ENCODE measurements at regions not wholly inside any gene's neighbourhood (a gene's known extent, or its start where the extent isn't known, plus 50 kb on each side); places are given as distances from the start of the nearest gene placed in this dataset.
A peak's percentile ranks its signal among the peaks of the same experiment; 100 is the strongest.

GRCh38 chr6:95071464-95071863 lies 505.9 kb upstream of the MANEA start:
- DNase-seq: no peak

GRCh38 chr6:95078457-95078856 lies 498.9 kb upstream of the MANEA start:
- no peak for DNase-seq

- DNase-seq: no peak
These were observed 496.1 kb upstream of the MANEA start for GRCh38 chr6:95081231-95081630.

DNA sequence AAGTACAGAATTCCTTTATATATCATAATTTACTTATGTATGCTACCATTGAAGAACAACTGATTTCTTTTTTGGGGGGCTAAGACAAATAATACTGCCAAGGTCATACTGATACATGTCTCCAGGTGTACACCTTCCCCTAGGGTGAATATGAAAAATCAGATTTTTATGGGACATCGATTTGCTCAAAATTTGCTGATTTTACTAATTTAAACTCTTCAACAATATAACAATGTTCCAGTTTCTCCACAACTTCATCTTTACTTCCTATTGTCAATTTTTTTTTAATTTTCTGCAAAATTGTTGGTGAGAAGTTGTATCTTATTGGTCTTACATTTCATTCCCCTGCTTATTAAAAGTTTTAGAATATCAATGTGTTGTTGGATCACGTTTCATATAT lies 495.4 kb upstream of the MANEA start:
- DNase-seq: no peak

DNA sequence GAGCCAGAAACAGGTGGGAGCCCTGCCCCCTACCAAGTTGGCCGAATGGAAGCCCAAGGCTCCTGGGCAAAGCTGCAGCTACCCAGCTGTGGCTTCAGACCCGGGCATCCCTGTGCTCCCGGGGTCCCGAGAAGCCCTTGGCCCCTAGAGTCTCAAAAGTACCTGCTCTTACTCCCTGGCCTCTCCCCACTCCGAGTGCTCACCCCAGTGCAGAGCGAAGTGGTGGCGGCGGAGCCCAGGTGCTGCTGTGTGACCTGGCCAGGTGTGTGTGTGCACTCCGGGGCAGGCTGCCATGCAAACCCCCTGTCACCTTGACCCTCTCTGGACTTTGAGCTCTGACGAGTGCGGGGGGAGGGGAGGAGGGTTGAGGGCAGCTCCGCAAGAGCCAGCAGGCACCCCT lies 493.8 kb upstream of the MANEA start:
- no peak for DNase-seq

DNA sequence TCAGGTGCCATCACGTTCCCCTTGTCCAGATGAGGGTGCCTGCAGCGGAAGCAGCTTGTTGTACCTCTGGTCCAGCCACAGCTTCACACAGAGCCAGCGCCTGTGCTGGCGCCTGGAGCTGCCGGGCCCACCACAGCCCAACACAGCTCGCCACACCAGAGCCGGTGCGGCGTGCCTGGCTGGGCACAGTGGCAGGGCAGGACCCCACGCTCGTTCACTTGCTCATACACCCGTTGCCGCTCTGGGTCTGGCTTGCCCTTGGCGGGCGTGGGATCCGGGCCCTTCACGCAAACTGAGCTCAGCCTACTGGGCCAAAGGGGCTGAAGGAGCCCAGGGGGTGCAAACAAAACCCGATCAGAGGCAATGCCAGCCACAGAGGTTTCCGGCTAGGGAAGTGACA lies 492.5 kb upstream of the MANEA start:
- no peak for DNase-seq

DNA sequence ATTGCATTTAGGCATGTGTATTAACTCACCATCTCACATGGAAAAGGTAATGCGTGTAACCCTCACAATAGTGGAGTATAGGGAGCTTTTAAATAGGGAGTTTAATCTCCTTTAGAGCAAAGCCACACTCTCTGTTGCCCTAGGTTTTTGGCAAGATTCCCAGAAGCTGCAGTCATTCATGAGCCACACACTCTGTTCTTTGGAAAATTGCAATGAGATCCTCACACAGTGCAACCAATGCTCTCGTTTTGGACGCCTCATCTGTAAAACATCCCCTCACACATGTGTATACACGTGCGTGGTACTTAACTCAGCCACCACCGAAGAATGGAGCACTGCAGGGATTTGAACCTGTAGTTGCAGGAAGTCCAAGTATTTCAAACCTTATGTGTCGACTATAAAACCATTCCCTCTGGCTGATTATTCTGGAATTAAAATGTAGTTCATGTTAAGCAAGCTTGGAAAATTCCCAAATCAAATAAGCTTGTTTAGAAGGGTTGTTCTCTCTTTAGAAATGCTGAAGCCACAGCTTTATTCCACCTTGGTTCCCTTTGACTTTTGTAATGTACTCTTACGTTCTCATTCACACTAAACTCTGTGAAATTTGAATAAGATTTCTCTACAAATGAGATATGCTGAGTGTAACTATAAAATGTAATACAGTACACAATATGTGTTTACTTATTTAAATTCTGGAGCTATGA lies 489.8 kb upstream of the MANEA start:
- peak; percentile 83 for DNase-seq

DNA sequence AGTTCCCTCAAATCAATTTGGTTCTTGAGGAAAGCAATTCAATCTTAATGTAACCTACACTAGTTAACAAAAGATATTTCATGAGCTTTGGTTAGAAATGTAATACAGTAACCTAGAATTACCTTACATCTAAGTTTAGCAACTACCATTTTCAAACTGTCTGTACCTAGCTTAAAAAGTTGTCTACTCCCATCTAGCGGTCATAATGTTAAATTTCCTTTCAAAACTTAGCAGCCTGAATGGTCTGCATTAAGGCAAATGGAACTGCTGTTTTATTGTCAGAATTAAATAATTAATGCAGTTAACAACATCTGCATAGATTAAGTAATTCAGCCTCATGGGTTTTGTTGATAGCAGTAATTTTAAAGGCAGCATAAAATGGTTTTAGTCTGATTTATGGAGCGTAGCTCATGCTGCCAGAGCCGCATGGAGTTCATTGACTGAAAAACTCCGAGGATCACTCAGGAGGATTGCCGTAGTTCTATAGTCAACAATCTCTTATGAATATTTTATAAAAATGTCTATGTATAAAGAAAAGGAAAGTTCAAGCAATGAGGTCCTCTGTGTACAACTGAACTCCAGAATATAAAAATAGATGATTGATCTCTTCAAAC lies 485.4 kb upstream of the MANEA start:
- DNase-seq: peak; percentile 57

GRCh38 chr6:95093154-95093553 lies 484.2 kb upstream of the MANEA start:
- DNase-seq: no peak

DNA sequence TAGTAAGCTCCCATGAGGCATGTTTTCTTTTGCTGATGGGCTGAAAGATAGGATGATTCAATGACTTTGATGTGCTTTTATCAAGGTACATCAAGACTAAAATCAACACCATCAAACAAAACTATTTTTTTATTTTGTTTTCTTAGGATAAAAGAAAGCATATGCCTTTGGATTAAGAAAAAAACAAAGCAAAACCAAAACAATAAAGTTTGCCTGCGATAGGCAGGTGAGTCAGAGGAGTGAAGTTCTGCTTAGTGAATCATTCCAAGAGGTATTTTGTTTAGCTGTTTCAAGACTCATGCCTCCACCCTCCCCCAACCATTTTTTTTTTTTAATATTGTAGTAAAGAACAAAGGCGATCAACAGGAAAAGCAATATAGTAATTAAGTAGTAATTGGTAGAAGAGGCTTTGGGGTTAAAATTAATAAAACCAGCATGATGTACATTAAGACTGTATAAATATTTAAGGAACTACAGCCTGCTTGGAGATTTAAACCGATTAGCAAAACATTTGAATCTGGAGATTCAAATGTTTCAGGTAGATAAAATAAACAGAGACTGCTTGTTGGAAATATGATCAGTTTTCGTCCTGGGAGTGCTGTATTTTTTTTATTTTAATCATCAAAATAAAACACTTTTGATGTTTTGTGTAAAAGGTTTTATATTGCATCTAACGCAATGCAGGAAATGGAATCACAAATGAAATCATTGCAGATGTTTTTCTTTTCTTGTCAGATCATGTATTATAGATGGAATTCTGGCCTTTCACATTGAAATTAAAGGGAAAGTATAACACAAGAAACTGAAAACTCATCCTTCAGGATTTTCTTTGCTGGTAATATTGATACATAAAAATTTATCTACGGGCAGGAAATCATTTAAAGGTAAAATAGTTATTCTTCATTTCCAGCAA lies 482.3 kb upstream of the MANEA start:
- DNase-seq: peak; percentile 18

DNA sequence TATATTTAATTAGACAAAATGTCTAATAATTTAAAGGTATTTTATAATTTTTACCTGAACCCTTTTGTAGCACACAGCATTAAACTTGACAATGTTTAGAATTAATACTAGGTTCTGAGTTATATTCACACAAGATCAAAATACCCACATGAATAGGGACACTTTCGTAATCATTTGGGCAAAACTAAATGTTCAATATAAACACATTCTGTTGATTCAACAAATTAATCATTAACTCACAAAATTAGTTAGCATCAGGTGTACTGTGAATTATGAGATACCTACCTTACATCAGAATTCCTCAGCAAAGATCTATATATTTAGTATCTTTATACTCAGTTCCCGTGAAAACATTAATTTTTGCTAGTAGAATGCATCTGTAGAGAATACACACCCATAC lies 481.5 kb upstream of the MANEA start:
- no peak for DNase-seq

DNA sequence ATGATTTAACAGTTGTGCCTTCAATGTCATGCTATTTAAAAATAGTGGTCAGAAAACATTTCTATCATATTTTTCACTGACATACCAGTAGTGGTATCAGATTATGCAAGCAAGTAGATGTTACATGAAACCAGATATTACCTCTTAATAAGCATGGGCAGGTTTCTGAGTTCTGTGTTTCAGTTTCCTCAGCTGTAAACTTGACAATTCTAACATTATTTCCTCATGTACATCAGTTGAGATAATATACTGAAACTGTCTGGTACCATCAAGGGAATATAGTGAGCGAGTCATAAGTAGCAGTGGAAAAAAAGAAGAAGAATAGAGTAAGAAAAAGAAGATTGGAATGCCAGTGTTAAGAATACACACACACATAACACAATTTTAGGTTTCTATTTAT lies 477.9 kb upstream of the MANEA start:
- no peak for DNase-seq

- DNase-seq: no peak
These were observed 468.1 kb upstream of the MANEA start for GRCh38 chr6:95109212-95109611.

- DNase-seq: no peak
These were observed 466.6 kb upstream of the MANEA start for GRCh38 chr6:95110767-95111166.

DNA sequence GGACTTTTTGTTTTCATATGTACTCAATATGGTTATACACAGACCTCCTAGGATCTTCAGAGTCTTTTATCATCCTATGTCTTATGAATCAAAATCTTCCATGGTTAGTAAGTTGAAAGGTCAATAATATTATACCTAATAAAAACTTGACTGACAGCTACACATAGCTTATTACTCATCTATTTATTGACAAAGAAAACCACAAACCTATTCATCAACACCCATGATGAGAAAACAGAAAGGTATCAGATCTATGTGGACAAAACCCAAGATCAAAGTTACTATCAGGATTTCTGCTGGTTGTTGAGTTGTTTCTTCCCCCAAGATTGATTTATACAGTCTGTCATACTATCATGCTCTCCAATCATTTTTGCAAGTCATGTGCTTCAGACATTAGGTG lies 460.1 kb upstream of the MANEA start:
- DNase-seq: no peak

GRCh38 chr6:95119927-95120326 lies 457.4 kb upstream of the MANEA start:
- no peak for DNase-seq

DNA sequence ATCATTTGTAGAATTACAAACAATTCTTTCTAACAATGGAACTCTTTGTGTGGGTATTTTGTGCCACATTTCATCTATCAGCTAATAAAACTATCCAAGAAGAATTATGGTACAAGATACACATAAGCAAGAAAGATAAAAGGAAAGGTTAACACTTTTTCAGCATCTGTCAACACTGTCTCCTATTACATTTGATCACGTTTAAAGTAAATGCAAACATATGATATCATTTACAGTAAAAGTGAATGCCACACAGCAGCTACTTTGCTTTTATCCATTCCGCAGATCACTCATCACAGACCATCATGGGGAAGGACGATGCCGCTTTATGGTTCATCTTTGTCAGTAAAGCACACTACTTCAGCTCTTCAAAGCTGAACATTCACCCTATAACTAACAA lies 456.4 kb upstream of the MANEA start:
- no peak for DNase-seq

- no peak for DNase-seq
These were observed 450.1 kb upstream of the MANEA start for GRCh38 chr6:95127261-95127660.

DNA sequence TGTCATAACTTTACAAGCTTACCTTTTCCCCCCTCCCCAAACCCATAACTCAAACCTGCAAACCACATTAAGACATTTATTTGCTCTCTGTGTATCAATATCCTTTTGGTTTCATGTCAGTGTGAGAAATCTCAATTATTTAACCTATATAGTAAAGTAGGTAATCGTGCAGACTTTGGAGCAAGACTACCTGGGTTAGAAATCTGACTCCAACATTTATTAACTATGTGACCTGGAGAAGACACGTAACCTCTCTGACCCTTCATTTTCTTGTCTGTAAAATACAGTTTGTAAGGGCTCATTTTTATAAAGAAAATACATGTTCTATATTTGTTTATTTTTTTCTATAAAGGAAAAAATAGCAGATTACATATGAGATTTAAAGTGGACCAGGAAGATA lies 448.9 kb upstream of the MANEA start:
- no peak for DNase-seq

- DNase-seq: no peak
These were observed 448.4 kb upstream of the MANEA start for GRCh38 chr6:95128947-95129346.

- DNase-seq: no peak
These were observed 443.8 kb upstream of the MANEA start for GRCh38 chr6:95133578-95133977.

DNA sequence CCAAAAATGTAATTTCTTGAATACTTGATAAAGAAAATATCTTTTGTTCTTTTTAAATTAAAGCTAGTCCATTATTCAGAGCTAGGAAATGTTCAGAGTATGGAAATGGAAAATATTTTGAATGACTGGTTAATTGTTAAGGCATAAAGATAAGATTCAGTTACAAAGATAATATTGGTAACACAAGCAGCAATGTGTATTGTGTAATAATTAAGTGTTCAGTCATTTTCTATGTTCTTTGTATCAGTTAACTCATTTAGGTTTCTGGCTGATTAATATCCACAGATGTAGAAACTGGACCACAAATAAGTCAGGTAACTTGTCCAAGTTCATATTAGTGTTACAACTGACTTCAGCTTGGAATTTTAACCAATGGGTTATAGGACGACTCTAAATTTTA lies 442.2 kb upstream of the MANEA start:
- DNase-seq: no peak

- no peak for DNase-seq
These were observed 435.2 kb upstream of the MANEA start for GRCh38 chr6:95142101-95142500.

Measured in fibroblast of skin of scalp (primary cell).